Breast epithelium (tissue), 3 donors: ENCODE measurements at regions not wholly inside any gene's neighbourhood (a gene's known extent, or its start where the extent isn't known, plus 50 kb on each side); places are given as distances from the start of the nearest gene placed in this dataset.

ENCODE experiments used
- POLR2A ChIP-seq: fragments of 450-650 bp; IDR thresholded peaks from one replicate; pipeline ENCODE4 v1.6.1; 2016; ENCODE audit warnings: antibody characterized with exemption, mild to moderate bottlenecking, moderate library complexity
- POLR2AphosphoS5 ChIP-seq, 3 donors: sonication (generic); formaldehyde crosslinking; IDR thresholded peaks; one replicate each; pipeline ENCODE4 v1.6.1; 2017; ENCODE audit warnings: antibody characterized with exemption in 3 of 3
- TF ChIP-seq, protein P1 (sequence below), 3 donors: fragments of 450-650 bp; IDR thresholded peaks; one replicate each; pipeline ENCODE4 v1.5.1; 2016 to 2017; ENCODE audit warnings: antibody characterized with exemption in 3 of 3, mild to moderate bottlenecking in 3 of 3, moderate library complexity in 3 of 3

DNA sequence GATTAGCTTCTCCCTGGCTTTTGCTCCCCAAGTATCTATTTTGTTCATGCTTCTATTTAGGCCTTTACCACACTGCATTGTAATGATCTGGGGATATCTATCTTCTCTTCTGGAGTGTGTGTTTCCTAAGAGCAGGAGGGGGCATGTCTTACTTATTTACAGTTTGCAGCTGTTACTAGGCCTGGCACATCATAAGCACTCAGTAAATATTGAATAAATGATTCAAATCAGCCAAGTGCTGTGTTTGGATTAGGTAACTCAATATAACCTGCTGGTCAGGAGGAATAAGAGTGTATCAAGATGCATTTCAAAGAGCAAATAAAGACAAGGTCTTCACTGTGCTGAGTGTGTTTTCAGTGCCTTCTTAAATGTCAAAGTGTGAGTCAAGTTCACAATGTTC, 186.1 kb downstream of the FOXG1 start:
- TF ChIP-seq, protein P1, sequence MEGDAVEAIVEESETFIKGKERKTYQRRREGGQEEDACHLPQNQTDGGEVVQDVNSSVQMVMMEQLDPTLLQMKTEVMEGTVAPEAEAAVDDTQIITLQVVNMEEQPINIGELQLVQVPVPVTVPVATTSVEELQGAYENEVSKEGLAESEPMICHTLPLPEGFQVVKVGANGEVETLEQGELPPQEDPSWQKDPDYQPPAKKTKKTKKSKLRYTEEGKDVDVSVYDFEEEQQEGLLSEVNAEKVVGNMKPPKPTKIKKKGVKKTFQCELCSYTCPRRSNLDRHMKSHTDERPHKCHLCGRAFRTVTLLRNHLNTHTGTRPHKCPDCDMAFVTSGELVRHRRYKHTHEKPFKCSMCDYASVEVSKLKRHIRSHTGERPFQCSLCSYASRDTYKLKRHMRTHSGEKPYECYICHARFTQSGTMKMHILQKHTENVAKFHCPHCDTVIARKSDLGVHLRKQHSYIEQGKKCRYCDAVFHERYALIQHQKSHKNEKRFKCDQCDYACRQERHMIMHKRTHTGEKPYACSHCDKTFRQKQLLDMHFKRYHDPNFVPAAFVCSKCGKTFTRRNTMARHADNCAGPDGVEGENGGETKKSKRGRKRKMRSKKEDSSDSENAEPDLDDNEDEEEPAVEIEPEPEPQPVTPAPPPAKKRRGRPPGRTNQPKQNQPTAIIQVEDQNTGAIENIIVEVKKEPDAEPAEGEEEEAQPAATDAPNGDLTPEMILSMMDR (IDR thresholded peaks at IDR 0.05) = no peak
- TF ChIP-seq POLR2AphosphoS5 (IDR thresholded peaks at IDR 0.05) (no peak), POLR2A (no peak)
